ENCODE measurements at regions not wholly inside any gene's neighbourhood (a gene's known extent, or its start where the extent isn't known, plus 50 kb on each side); places are given as distances from the start of the nearest gene placed in this dataset.

DNA sequence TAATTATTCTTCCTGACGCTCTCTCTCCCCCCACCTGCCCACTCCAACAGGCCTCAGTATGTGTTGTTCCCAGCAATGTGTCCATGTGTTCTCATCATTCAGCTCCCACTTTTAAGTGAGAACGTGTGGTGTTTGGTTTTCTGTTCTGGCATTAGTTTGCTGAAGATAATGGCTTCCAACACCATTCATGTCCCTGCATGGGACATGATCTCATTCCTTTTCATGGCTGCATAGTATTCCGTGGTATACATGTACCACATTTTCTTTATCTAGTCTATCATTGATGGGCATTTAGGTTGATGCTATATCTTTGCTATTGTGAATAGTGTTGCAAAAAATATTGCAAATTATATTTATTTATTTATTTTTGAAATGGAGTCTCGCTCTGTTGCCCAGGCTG, 258.0 kb downstream of the TFAP2A start:
- TF ChIP-seq, protein P1, sequence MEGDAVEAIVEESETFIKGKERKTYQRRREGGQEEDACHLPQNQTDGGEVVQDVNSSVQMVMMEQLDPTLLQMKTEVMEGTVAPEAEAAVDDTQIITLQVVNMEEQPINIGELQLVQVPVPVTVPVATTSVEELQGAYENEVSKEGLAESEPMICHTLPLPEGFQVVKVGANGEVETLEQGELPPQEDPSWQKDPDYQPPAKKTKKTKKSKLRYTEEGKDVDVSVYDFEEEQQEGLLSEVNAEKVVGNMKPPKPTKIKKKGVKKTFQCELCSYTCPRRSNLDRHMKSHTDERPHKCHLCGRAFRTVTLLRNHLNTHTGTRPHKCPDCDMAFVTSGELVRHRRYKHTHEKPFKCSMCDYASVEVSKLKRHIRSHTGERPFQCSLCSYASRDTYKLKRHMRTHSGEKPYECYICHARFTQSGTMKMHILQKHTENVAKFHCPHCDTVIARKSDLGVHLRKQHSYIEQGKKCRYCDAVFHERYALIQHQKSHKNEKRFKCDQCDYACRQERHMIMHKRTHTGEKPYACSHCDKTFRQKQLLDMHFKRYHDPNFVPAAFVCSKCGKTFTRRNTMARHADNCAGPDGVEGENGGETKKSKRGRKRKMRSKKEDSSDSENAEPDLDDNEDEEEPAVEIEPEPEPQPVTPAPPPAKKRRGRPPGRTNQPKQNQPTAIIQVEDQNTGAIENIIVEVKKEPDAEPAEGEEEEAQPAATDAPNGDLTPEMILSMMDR (IDR thresholded peaks at IDR 0.05; ENCODE audit: low read depth, low read length, missing control alignments): no peak
- no peak for DNase-seq (ENCODE audit: extremely low read depth, low read depth)
- H3K4me3 ChIP-seq (replicated peaks; ENCODE audit: low read depth, low read length): no peak overlapping the region

DNA sequence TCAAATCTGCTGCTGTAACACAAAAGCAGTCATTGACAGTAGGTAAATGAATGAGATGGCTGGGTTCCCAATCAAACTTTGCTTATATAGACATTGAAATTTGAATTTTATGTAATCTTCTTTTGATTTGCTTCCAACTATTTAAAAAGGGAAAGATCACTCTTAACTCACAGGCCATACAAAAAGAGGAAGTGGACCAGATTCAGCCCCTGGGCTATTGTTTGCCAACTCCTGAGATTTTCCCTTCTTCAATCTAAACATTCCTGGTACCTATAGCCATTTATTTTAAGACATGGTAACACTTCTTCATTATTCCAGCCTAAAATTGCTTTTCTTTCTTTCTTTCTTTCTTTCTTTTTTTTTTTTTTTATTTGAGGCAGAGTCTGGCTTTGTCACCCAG, 260.6 kb downstream of the TFAP2A start:
- DNase-seq (ENCODE audit: extremely low read depth, low read depth): no peak
- no peak overlapping the region for H3K4me3 ChIP-seq (replicated peaks; ENCODE audit: low read depth, low read length)
- TF ChIP-seq, protein P1 (IDR thresholded peaks at IDR 0.05; ENCODE audit: low read depth, low read length, missing control alignments): no peak

DNA sequence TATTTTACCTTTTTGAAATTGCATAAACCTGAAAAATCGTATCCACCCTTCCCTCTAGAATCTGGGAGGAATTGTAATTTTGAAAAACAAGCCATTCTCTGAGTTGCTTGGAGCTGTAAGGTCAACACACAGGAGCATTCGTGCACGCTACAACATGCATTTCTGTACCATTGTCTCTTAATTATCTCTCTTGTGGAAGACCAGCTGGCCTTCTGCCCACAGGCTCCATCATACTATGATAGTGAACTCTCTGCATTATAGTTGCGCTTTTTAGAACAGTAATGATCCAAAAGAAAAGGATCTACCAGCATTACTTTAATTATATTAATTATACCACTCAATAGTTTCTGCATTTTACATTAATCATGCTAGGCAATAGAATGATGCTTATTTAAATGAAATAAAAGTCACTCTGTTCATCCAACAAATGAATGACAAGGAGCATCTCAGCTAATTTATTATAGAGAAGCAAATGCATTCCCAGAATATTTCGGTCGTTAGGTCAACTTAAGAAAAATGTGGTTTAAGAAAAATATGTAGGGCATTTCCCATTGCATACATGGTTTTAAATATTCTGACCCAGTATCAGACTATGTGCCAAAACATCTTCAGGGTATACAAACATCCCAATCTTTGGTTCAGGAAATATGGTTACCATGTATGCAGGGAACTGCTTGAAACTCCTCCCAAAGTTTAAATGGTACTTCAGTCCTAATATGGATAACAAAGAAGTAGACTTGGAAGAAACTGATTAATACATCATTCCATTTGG, 263.5 kb downstream of the TFAP2A start:
- TF ChIP-seq, protein P1 (IDR thresholded peaks at IDR 0.05; ENCODE audit: low read depth, low read length, missing control alignments): no peak
- no peak overlapping the region for H3K4me3 ChIP-seq (replicated peaks; ENCODE audit: low read depth, low read length)
- no peak for DNase-seq (ENCODE audit: extremely low read depth, low read depth)

DNA sequence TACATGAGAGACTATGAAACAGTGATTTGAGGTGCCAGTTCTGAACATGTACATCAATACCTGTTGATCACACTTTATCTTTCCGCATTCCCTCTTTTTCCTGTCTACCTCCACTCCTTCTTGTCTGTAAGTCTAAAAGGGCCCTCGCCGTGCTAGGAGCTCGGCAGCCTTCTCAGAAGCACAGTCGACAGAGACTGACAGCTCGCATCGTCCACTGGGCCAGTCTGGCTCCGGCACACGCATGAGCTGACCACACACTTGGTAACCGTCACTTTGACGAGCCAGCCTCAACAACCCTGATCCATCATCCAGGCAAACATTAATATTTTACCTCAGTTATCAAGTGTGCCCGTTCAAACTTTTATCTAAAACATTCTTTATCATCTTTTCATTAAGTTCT, 265.3 kb downstream of the TFAP2A start:
- H3K4me3 ChIP-seq (replicated peaks; ENCODE audit: low read depth, low read length): no peak overlapping the region
- DNase-seq (ENCODE audit: extremely low read depth, low read depth): no peak
- TF ChIP-seq, protein P1 (IDR thresholded peaks at IDR 0.05; ENCODE audit: low read depth, low read length, missing control alignments): no peak

DNA sequence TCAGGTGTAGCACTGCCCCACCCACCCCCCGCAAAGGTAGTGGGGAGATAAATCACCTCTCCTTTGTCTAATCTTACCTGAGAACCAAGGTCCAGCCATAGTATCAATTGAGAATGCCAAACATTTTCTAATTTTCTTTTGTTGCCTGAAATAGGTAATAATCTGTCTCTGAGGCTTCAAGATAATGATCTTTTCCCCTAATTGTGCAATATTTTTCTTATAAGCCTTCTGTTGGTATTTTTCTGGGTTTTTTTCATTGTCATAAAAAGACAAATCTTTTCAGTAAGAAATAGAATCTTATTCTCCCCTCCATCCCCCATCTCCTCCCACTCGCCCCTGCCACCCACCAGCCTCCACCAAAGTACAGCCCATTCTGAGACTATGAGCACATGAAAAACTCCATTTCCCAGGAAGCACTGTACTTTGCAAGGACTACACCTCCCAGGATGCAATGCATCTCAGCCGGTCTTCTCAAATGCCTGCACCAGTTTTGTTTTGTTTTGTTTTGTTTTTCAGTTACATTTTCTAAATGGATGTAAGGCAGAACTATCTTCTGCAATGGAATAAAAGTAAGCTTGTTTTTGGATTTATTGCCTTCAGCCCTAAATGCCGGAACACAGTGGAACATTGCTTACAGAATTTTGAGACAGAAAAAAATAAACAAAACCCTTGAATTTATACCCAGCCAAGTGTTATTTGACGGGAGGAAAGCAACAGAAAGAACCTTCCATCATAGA, 268.0 kb downstream of the TFAP2A start:
- peak overlapping the region; percentile 35 for H3K4me3 ChIP-seq (replicated peaks; ENCODE audit: low read depth, low read length)
- TF ChIP-seq, protein P1 (IDR thresholded peaks at IDR 0.05; ENCODE audit: low read depth, low read length, missing control alignments): no peak
- no peak for DNase-seq (ENCODE audit: extremely low read depth, low read depth)

DNA sequence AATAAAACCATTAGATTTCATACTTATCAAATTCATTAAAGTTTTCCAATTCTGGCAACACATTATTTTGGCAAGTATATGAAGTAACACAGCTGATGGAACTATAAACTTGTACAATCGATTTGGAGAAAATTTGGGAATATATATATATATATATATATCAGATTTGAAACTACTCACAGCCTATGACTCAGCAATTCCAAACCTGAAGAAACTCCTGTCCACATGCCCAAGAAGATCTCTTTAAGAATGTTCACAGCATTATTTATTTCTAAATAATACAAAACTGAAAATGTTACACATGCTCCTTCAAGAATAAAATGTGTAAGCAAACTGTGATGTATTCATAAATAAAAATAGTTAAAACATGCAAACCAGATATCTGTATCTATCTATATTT, 270.1 kb downstream of the TFAP2A start:
- no peak for DNase-seq (ENCODE audit: extremely low read depth, low read depth)
- TF ChIP-seq, protein P1 (IDR thresholded peaks at IDR 0.05; ENCODE audit: low read depth, low read length, missing control alignments): no peak
- no peak overlapping the region for H3K4me3 ChIP-seq (replicated peaks; ENCODE audit: low read depth, low read length)
